HEK293 (cell line): ENCODE measurements at regions not wholly inside any gene's neighbourhood (a gene's known extent, or its start where the extent isn't known, plus 50 kb on each side); places are given as distances from the start of the nearest gene placed in this dataset.

Experiments
- CTCF ChIP-seq: fragments of 450-650 bp; formaldehyde crosslinking; IDR thresholded peaks from 2 replicates; pipeline ENCODE4 v1.5.1; 2016; ENCODE audit warnings: missing biosample characterization, missing genetic modification characterization
- GLI4 ChIP-seq: fragments of 450-650 bp; formaldehyde crosslinking; IDR thresholded peaks from 2 replicates; pipeline ENCODE4 v1.5.1; 2016; ENCODE audit warnings: missing biosample characterization, missing genetic modification characterization
- PATZ1 ChIP-seq: fragments of 450-650 bp; formaldehyde crosslinking; IDR thresholded peaks from 2 replicates; pipeline ENCODE4 v1.5.1; 2016; ENCODE audit warnings: missing biosample characterization, missing genetic modification characterization
- ZBTB8A ChIP-seq: fragments of 450-650 bp; formaldehyde crosslinking; IDR thresholded peaks from 2 replicates; pipeline ENCODE4 v1.5.1; 2016; ENCODE audit warnings: missing biosample characterization, missing genetic modification characterization
- ZNF174 ChIP-seq: fragments of 450-650 bp; formaldehyde crosslinking; IDR thresholded peaks from 2 replicates; pipeline ENCODE4 v1.5.0; 2017; ENCODE audit warnings: missing biosample characterization, mild to moderate bottlenecking, missing genetic modification characterization
- ZNF184 ChIP-seq: fragments of 450-650 bp; IDR thresholded peaks from 2 replicates; pipeline ENCODE4 v1.5.1; 2018; ENCODE audit warnings: missing biosample characterization, mild to moderate bottlenecking, missing genetic modification characterization
- ZNF292 ChIP-seq: fragments of 450-650 bp; formaldehyde crosslinking; IDR thresholded peaks from 2 replicates; pipeline ENCODE4 v1.5.1; 2016; ENCODE audit warnings: low read depth, missing biosample characterization, missing genetic modification characterization, borderline replicate concordance
- ZNF530 ChIP-seq: fragments of 450-650 bp; formaldehyde crosslinking; IDR thresholded peaks from 2 replicates; pipeline ENCODE4 v1.5.1; 2016; ENCODE audit warnings: low read depth, missing biosample characterization, missing genetic modification characterization
- ZNF549 ChIP-seq: fragments of 450-650 bp; IDR thresholded peaks from 2 replicates; pipeline ENCODE4 v1.5.1; 2018; ENCODE audit warnings: missing biosample characterization, missing genetic modification characterization, mild to moderate bottlenecking, inconsistent platforms, moderate library complexity
- ZNF560 ChIP-seq: fragments of 450-650 bp; formaldehyde crosslinking; IDR thresholded peaks from 2 replicates; pipeline ENCODE4 v1.5.1; 2017; ENCODE audit warnings: missing biosample characterization, missing genetic modification characterization, borderline replicate concordance
- ZNF777 ChIP-seq: fragments of 450-650 bp; formaldehyde crosslinking; IDR thresholded peaks from 2 replicates; pipeline ENCODE4 v1.5.1; 2017; ENCODE audit warnings: missing biosample characterization, missing genetic modification characterization, borderline replicate concordance
- TF ChIP-seq, protein P1 (sequence below): fragments of 450-650 bp; formaldehyde crosslinking; IDR thresholded peaks from 2 replicates; pipeline ENCODE4 v1.5.1; 2016; ENCODE audit warnings: missing biosample characterization, missing genetic modification characterization, low read depth
- TF ChIP-seq, protein P2 (sequence below): fragments of 450-650 bp; formaldehyde crosslinking; IDR thresholded peaks from 2 replicates; pipeline ENCODE4 v1.5.1; 2016; ENCODE audit warnings: missing biosample characterization, missing genetic modification characterization, borderline replicate concordance

DNA sequence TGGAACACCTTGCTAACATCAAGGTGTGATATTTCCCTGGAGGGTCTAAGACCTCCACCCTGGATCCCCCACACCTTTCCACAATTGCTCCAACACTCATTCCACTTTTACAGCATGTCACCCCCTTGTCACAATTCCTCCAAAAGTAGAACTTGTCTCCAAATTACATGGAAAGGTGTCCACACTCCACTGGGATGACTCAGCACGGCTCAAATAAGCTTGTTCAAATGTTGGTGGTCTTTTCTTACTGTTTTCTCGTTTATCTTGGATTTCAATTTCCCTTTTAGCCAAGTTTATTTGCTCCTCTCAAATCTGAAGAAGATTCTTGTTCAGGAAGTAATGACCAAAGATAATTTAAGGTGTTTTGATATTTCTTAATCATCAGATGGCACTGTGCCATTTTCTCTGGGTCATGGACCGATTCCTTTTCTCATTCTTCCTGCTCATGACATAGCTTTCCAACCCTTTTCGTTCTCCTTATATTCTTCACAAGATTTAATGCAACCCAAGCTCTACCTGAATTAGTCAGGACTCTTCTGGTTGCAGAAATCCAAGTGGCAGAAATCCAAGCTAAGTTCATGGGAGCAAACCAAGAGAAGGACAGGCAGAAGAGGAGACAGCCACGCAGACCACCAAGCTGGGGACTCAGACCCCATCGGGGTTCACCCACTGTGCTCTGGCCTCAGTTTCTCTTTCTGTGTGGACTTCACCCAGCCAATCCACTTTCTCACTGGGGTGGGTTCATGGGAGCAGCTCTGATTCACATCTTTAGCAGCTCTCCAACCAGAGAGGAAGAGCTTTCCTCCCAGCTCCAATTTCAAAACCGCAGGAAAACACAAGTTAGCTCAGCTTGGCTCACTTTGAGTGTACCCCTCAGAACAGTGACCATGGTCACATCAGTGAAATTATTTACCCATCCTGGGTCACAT is 110.5 kb upstream of the CDYL start:
- TF ChIP-seq ZNF530 (tag by site-specific recombination) (no peak), PATZ1 (no peak), GLI4 (tag by site-specific recombination) (no peak), ZNF184 (tag by site-specific recombination) (no peak), CTCF (tag by site-specific recombination) (no peak), ZBTB8A (tag by site-specific recombination) (no peak), ZNF174 (no peak), ZNF777 (tag by site-specific recombination) (no peak), ZNF560 (tag by site-specific recombination) (no peak), ZNF292 (tag by site-specific recombination) (no peak), ZNF549 (no peak)
- TF ChIP-seq, protein P1, sequence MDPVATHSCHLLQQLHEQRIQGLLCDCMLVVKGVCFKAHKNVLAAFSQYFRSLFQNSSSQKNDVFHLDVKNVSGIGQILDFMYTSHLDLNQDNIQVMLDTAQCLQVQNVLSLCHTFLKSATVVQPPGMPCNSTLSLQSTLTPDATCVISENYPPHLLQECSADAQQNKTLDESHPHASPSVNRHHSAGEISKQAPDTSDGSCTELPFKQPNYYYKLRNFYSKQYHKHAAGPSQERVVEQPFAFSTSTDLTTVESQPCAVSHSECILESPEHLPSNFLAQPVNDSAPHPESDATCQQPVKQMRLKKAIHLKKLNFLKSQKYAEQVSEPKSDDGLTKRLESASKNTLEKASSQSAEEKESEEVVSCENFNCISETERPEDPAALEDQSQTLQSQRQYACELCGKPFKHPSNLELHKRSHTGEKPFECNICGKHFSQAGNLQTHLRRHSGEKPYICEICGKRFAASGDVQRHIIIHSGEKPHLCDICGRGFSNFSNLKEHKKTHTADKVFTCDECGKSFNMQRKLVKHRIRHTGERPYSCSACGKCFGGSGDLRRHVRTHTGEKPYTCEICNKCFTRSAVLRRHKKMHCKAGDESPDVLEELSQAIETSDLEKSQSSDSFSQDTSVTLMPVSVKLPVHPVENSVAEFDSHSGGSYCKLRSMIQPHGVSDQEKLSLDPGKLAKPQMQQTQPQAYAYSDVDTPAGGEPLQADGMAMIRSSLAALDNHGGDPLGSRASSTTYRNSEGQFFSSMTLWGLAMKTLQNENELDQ (tag by site-specific recombination): no peak
- TF ChIP-seq, protein P2, sequence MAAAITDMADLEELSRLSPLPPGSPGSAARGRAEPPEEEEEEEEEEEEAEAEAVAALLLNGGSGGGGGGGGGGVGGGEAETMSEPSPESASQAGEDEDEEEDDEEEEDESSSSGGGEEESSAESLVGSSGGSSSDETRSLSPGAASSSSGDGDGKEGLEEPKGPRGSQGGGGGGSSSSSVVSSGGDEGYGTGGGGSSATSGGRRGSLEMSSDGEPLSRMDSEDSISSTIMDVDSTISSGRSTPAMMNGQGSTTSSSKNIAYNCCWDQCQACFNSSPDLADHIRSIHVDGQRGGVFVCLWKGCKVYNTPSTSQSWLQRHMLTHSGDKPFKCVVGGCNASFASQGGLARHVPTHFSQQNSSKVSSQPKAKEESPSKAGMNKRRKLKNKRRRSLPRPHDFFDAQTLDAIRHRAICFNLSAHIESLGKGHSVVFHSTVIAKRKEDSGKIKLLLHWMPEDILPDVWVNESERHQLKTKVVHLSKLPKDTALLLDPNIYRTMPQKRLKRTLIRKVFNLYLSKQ: no peak
